GF-D8 (cell line): ENCODE measurements at regions not wholly inside any gene's neighbourhood (a gene's known extent, or its start where the extent isn't known, plus 50 kb on each side); places are given as distances from the start of the nearest gene placed in this dataset.
"Not testable (repeated sequence)": the region's sequence is repeated elsewhere in the genome, so short reads cannot be mapped to it uniquely, and the experiment has no call there.

Experiments used
- DNase-seq: peaks from one replicate; lab custom pipeline; 2025; lab: John Stamatoyannopoulos, UW

DNA sequence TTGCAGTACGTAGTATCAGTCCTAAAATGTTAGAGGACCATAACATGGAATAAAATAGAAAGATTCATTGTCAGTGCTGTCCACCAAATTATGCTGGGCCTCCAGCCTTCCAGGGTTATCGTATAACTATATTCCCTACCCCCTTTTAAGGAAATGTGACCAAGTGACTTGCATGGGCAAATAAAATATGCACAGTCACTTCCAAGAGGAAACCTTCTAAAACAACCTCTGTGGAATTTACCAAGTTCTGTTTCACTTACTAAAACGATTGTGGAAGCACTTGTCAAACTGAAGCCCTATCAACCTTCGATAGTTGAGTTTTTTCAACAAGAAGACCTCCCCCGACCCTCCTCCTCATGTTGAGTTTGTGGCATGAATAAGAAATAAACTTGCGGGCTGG is 345.4 kb upstream of the C16orf82 start:
- DNase-seq = no peak

DNA sequence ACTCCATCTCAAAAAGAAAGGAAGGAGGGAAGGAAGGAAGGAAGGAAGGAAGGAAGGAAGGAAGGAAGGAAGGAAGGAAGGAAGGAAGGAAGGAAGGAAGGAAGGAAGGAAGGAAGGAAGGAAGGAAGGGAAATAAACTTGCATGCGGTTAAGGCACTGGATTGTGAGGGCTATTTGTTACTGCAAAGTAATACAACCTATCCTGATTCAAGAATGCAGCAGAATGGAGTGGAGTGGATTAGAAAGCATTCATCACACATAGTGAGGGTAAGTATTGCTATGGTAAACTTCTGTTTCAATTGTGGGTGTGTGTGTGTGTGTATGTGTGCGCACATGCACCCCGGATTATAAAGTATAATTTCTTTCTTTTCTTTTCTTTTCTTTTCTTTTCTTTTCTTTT is 344.8 kb upstream of the C16orf82 start:
- not testable (repeated sequence) for DNase-seq

GRCh38 chr16:26724189-26724588 is 342.5 kb upstream of the C16orf82 start:
- no peak for DNase-seq

GRCh38 chr16:26727848-26728247 is 338.9 kb upstream of the C16orf82 start:
- no peak for DNase-seq

- DNase-seq = no peak
Measured at GRCh38 chr16:26729951-26730541, 336.7 kb upstream of the C16orf82 start.

DNA sequence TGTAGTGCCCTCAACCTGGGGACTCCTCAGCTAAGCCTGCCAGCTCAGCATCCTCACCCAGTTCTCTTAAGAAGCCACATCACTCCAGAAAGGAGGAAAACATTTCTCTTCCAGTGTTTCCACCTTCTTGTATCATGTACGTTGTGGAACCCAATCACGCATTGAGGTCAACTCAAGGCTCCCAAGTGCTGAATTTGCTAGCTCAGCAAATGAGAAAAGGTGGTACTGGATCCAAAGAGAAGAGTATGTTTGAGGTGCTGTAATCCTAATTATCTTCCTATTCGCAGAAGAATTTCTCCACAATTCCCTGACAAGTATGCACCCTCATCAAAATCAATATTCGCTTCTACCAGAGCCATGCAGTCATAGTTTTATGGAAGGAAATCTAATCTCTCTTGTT is 335.0 kb upstream of the C16orf82 start:
- DNase-seq = no peak

DNA sequence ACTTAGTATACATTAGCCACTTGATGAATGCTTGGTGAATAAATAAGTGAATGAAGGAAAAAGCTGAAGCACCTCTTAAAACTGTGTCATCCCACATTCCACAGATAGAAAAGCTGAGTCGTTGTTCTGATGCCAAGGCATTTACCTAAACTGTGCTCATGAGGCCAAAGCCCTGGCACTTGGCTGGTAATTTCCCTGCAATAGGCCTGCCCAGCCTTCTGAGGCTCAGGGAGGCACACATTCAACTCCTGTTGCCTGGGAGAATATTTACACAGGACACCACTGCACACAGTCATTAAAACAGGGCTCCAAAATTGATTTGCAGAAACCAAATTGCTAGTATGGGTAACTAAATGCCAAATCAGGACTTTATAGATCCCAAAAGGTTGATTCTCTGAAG is 333.0 kb upstream of the C16orf82 start:
- DNase-seq = no peak

DNA sequence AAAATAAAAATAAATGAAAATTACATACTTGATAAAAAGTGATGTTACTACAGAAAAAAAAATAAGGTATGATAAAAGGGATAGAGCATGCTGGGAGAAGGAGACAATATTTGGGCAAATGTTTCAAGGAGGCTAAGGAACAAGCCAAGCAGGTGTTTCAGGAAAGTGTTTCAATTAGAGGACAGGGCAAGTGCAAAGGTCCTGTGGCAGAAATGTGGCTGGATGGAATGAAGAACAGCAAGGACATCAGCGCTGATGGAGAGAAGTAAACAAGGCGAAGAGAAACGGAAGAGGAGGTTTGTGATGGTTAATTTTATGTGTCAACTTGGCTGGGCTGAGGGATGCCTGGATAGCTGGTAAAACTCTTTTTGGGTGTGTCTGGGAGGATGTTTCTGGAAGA is 331.2 kb upstream of the C16orf82 start:
- DNase-seq = no peak

GRCh38 chr16:26736084-26736483 is 330.6 kb upstream of the C16orf82 start:
- DNase-seq = no peak

GRCh38 chr16:26740771-26741170 is 326.0 kb upstream of the C16orf82 start:
- no peak for DNase-seq

DNA sequence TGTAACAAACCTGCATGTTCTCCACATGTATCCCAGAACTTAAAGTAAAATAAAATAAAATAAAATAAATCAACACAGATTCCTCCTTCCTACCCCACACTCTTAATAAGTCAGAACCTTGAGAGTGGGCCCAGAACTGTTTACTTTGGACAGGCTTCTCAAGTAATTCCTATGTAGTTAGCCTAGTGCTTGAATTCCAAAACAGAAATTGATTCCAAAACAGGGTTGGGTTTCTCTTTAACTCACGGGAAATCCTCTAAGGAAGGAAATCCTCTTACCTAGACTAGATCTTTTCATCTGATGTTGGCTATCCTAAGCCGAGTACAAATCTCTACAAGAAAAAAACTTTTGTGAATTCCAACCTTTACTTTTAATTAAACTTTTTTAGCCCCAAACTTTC is 324.7 kb upstream of the C16orf82 start:
- DNase-seq = no peak

GRCh38 chr16:26744430-26744829 is 322.3 kb upstream of the C16orf82 start:
- DNase-seq = no peak

GRCh38 chr16:26747760-26748159 is 319.0 kb upstream of the C16orf82 start:
- no peak for DNase-seq

- DNase-seq = no peak
Measured at GRCh38 chr16:26749072-26749471, 317.7 kb upstream of the C16orf82 start.

- DNase-seq = no peak
Measured at GRCh38 chr16:26752166-26752565, 314.6 kb upstream of the C16orf82 start.

GRCh38 chr16:26756633-26757032 is 310.1 kb upstream of the C16orf82 start:
- no peak for DNase-seq

DNA sequence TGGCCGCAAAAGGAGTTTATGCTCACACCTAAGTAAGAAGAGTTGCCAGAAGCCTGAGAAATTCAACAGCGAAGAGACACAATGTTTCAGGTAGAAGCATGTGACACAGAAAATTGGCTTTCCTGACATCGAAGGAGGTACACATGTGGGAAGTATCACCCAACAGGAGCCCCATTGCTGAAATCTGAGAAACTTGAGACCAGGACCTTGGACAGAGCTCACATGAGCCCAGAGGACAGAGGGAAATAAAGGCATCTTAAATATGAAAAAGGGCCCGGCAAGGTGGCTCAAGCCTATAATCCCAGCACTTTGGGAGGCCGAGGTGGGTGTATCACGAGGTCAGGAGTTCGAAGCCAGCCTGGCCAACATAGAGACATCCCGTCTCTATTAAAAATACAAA is 304.1 kb upstream of the C16orf82 start:
- no peak for DNase-seq

GRCh38 chr16:26765087-26765486 is 301.6 kb upstream of the C16orf82 start:
- no peak for DNase-seq

DNA sequence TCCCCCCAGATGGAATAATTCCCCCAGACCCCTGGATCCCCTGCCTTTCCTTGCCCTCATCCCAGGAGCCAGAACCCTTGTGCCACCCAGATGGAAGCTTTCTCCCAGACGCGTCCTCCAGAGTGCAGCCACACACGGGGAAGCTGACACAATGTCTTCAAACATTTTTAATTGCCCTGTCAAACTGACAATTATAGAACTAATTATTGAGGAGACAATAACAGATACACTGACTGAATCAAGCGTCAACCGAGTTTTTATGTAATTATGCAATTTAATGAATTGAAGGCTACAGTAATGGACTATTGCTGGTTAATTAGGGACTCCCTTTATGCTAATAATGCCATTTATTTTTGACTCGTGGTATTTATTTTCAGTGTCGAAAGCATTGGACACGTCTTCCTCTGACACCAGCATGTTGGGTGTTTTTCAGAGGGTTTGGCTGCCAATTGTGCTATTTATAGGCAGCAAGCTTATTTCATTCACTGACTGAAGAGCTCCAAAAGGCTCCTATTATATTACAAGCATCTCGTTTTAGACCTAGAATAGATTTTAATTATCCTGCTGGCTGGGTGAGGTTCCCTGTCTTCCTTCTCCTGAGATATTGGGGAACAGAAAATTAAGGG is 298.2 kb upstream of the C16orf82 start:
- no peak for DNase-seq

DNA sequence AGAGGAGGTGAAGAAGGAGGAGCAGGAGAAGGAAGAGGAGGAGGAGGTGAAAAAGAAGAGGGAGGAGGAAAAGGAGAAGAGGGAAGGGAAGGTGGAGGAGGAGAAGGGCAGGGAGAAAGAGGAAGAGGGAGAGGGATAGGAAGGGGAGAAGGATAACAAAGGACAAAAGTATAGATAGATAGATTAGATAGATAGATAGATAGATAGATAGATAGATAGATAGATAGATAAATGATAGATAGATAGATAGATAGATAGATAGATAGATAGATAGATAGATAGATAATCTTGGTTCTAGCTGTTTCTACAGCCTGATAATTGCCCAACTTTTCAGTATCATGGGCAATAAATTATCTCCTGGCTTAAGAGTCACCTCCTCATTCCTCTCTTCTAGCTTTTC is 296.2 kb upstream of the C16orf82 start:
- DNase-seq = no peak

DNA sequence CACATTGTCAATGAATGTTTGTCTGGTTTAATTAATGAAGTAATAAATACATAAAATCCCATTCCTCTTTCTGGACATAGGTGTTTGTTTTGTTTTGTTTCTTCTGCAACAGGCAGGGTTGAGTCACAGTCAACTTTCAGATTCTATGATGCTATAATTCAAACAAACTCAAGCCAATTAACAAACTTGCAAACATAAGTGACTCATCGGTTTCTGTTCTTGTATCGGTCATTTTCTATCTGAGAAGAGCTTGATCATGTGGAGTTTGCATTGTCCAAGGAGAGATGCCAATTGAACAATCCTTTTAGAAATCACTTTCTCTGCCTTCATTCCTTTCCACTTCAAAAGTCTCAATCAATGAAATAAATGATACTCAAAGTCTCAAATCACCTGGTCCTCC is 294.2 kb upstream of the C16orf82 start:
- DNase-seq = no peak

DNA sequence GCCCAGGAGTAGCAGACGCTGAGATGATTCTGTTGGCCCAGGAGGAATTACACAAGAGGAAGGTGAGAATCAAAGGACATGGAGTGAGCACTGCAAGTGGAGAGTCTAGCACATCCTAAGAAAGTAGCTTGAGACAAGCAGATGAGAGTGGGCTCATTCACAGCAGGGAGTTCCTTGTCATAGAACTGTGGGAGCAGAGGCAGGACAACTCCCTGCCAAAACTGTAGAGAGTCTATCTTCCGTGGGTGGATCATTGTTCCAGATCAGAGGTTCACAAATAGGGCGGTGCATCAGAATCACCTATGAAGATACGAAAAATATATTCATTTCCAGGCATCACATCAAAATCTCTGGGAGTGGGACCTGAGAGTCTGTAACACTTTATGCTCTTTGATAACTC is 288.9 kb upstream of the C16orf82 start:
- DNase-seq = no peak

DNA sequence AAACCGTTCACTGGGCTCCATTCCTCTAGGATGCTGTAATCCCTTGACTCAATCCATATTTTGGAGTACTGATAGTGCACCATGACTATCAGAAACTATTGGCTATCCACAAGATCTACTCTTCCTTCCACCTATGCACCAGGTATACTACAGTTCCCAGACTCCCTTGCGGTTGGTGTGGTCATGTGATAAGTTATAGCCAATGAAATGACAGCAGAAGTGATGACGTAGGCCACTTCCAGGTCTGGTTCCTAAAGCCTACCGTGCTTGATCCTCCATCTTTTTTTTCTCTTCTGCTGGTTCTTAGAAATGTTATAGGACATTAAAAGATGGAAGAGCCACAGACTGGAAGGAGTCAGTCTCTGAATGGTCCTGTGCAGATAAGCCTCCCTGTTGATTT is 278.8 kb upstream of the C16orf82 start:
- DNase-seq = no peak

DNA sequence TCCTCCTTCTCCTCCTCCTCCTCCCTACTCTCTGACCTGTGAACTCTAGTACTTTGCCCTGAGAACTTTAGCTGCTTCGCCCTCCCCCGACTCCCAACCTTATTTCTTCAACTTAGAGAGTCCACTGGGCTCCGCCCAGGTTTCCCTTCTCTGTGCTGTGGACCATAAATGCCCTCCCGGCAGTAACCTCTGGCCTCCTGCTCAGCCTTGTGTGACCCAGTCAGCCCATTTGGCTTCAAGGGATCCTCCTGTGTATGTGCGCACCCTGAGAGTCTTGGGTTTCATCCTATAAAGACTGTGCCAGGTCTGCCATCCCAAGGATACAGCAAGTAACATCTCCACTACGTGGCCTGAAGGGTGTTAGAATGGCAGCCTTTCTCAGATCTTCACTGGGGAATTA is 275.6 kb upstream of the C16orf82 start:
- DNase-seq = no peak
